ENCODE measurements at regions not wholly inside any gene's neighbourhood (a gene's known extent, or its start where the extent isn't known, plus 50 kb on each side); places are given as distances from the start of the nearest gene placed in this dataset.

- Histone ChIP-seq H3K27me3 (ENCODE audit: control insufficient read depth, low read length) (no peaks in the 10 kb centered on the region), H3K79me2 (ENCODE audit: control insufficient read depth, low read length) (no peaks in the 10 kb centered on the region), H3K4me1 (ENCODE audit: control insufficient read depth, low read length) (no peaks in the 10 kb centered on the region), H3F3A (ENCODE audit: control insufficient read depth, insufficient read depth) (no peaks in the 10 kb centered on the region), H3K9me2 (replicated peaks; ENCODE audit: control insufficient read depth, low read length) (no peaks in the 10 kb centered on the region), H3K4me2 (ENCODE audit: low read length) (no peak overlapping the region), H3K4me3 (ENCODE audit: low read length) (no peak overlapping the region), H3K27ac (ENCODE audit: low read depth, low read length) (no peak overlapping the region), H3K9me3 (ENCODE audit: control insufficient read depth, insufficient read depth, low read length) (no peaks in the 10 kb centered on the region), H3K36me3 (ENCODE audit: control insufficient read depth, low read length) (no peaks in the 10 kb centered on the region), H4K20me1 (ENCODE audit: control insufficient read depth, insufficient read depth, low read depth, low read length) (no peaks in the 10 kb centered on the region)
- TF ChIP-seq CTCF (IDR thresholded peaks at IDR 0.05; ENCODE audit: low read depth, low read length, poor library complexity, severe bottlenecking), result no peak
- no peak for TF ChIP-seq EZH2phosphoT487 (IDR thresholded peaks at IDR 0.05; ENCODE audit: borderline replicate concordance, low read length)
Measured at GRCh38 chr4:147299205-147299604, 181.7 kb upstream of the EDNRA start.

- Histone ChIP-seq H3K4me2 (ENCODE audit: low read length) (no peak overlapping the region), H3K27ac (ENCODE audit: low read depth, low read length) (no peak overlapping the region)
Measured at GRCh38 chr4:147303174-147303872, 177.6 kb upstream of the EDNRA start.

GRCh38 chr4:147303873-147304229, 177.0 kb upstream of the EDNRA start:
- TF ChIP-seq EZH2phosphoT487 (IDR thresholded peaks at IDR 0.05; ENCODE audit: borderline replicate concordance, low read length) (no peak), CTCF (IDR thresholded peaks at IDR 0.05; ENCODE audit: low read depth, low read length, poor library complexity, severe bottlenecking) (no peak)
- no peaks in the 10 kb centered on the region for H3F3A ChIP-seq (ENCODE audit: control insufficient read depth, insufficient read depth)
- no peaks in the 10 kb centered on the region for H3K79me2 ChIP-seq (ENCODE audit: control insufficient read depth, low read length)
- no peaks in the 10 kb centered on the region for H3K36me3 ChIP-seq (ENCODE audit: control insufficient read depth, low read length)
- no peaks in the 10 kb centered on the region for H4K20me1 ChIP-seq (ENCODE audit: control insufficient read depth, insufficient read depth, low read depth, low read length)
- H3K27me3 ChIP-seq (ENCODE audit: control insufficient read depth, low read length), result no peaks in the 10 kb centered on the region
- no peak overlapping the region for H3K4me3 ChIP-seq (ENCODE audit: low read length)
- no peak overlapping the region for H3K27ac ChIP-seq (ENCODE audit: low read depth, low read length)
- no peaks in the 10 kb centered on the region for H3K4me1 ChIP-seq (ENCODE audit: control insufficient read depth, low read length)
- no peaks in the 10 kb centered on the region for H3K9me3 ChIP-seq (ENCODE audit: control insufficient read depth, insufficient read depth, low read length)
- H3K4me2 ChIP-seq (ENCODE audit: low read length), result no peak overlapping the region
- no peaks in the 10 kb centered on the region for H3K9me2 ChIP-seq (replicated peaks; ENCODE audit: control insufficient read depth, low read length)

More at GRCh38 chr4:147303174-147303872, 177.6 kb upstream of the EDNRA start:
- no peaks in the 10 kb centered on the region for H4K20me1 ChIP-seq (ENCODE audit: control insufficient read depth, insufficient read depth, low read depth, low read length)
- H3K9me3 ChIP-seq (ENCODE audit: control insufficient read depth, insufficient read depth, low read length), result no peaks in the 10 kb centered on the region
- H3K4me1 ChIP-seq (ENCODE audit: control insufficient read depth, low read length), result no peaks in the 10 kb centered on the region
- no peaks in the 10 kb centered on the region for H3K27me3 ChIP-seq (ENCODE audit: control insufficient read depth, low read length)
- H3K79me2 ChIP-seq (ENCODE audit: control insufficient read depth, low read length), result no peaks in the 10 kb centered on the region
- no peaks in the 10 kb centered on the region for H3F3A ChIP-seq (ENCODE audit: control insufficient read depth, insufficient read depth)
- no peak overlapping the region for H3K4me3 ChIP-seq (ENCODE audit: low read length)
- no peak for TF ChIP-seq EZH2phosphoT487 (IDR thresholded peaks at IDR 0.05; ENCODE audit: borderline replicate concordance, low read length)
- H3K9me2 ChIP-seq (replicated peaks; ENCODE audit: control insufficient read depth, low read length), result no peaks in the 10 kb centered on the region
- H3K36me3 ChIP-seq (ENCODE audit: control insufficient read depth, low read length), result no peaks in the 10 kb centered on the region

- no peaks in the 10 kb centered on the region for H3F3A ChIP-seq (ENCODE audit: control insufficient read depth, insufficient read depth)
- TF ChIP-seq EZH2phosphoT487 (IDR thresholded peaks at IDR 0.05; ENCODE audit: borderline replicate concordance, low read length), result no peak
- no peak for TF ChIP-seq CTCF (IDR thresholded peaks at IDR 0.05; ENCODE audit: low read depth, low read length, poor library complexity, severe bottlenecking)
- H3K9me3 ChIP-seq (ENCODE audit: control insufficient read depth, insufficient read depth, low read length), result no peaks in the 10 kb centered on the region
- H3K4me1 ChIP-seq (ENCODE audit: control insufficient read depth, low read length), result no peaks in the 10 kb centered on the region
- H3K27me3 ChIP-seq (ENCODE audit: control insufficient read depth, low read length), result no peaks in the 10 kb centered on the region
- H3K4me3 ChIP-seq (ENCODE audit: low read length), result no peak overlapping the region
- no peaks in the 10 kb centered on the region for H3K9me2 ChIP-seq (replicated peaks; ENCODE audit: control insufficient read depth, low read length)
- no peaks in the 10 kb centered on the region for H3K79me2 ChIP-seq (ENCODE audit: control insufficient read depth, low read length)
- H3K4me2 ChIP-seq (ENCODE audit: low read length), result no peak overlapping the region
- H3K36me3 ChIP-seq (ENCODE audit: control insufficient read depth, low read length), result no peaks in the 10 kb centered on the region
- H4K20me1 ChIP-seq (ENCODE audit: control insufficient read depth, insufficient read depth, low read depth, low read length), result no peaks in the 10 kb centered on the region
- H3K27ac ChIP-seq (ENCODE audit: low read depth, low read length), result no peak overlapping the region
Measured at GRCh38 chr4:147307896-147308674, 172.8 kb upstream of the EDNRA start.

All from DOHH2 (cell line).